PC-3 (cell line): ENCODE measurements at regions not wholly inside any gene's neighbourhood (a gene's known extent, or its start where the extent isn't known, plus 50 kb on each side); places are given as distances from the start of the nearest gene placed in this dataset.

Experiments used
- ATAC-seq: fragments of 200-7000 bp; cut with Tn5 transposase; 2 replicates; pipeline ENCODE4 v1.9.1; 2020; ENCODE audit warnings: mild to moderate bottlenecking, moderate library complexity
- BruUV-seq: library from RNA; stranded (reverse); fragments of 400-500 nt; replicated peaks from 2 replicates; lab custom pipeline; 2021; lab: Mats Ljungman, UMichigan
- CTCF ChIA-PET: fragments of 300-600 bp; sonication (Branson Sonifier 250); formaldehyde crosslinking; loops from one replicate; lab custom pipeline; 2022; ENCODE audit warnings: antibody characterized with exemption; lab: Charles Lee
- POLR2A ChIA-PET: fragments of 300-600 bp; sonication (Branson Sonifier 250); formaldehyde crosslinking; loops from one replicate; lab custom pipeline; 2022; ENCODE audit warnings: antibody characterized with exemption; ENCODE audit not compliant: unreplicated experiment; lab: Charles Lee
- DNase-seq: peaks from one replicate; pipeline ENCODE4 v3.0.0-alpha.2; 2015
- H2AFZ ChIP-seq: fragments of 300-600 bp; sonication (generic); 2 replicates; pipeline ENCODE4 v1.6.0; 2016; ENCODE audit warnings: antibody characterized with exemption, low read length
- H3F3A ChIP-seq: fragments of 300-600 bp; sonication (generic); one replicate; pipeline ENCODE4 v1.6.0; 2017; ENCODE audit warnings: antibody characterized with exemption, low read length, control low read depth, mild to moderate bottlenecking; ENCODE audit not compliant: unreplicated experiment
- H3K27ac ChIP-seq: fragments of 300-600 bp; sonication (generic); 2 replicates; pipeline ENCODE4 v1.5.1; 2016; ENCODE audit warnings: mild to moderate bottlenecking, low read length
- H3K27me3 ChIP-seq: fragments of 300-600 bp; sonication (generic); 2 replicates; pipeline ENCODE4 v1.6.1; 2016; ENCODE audit warnings: low read length, mixed read lengths
- H3K36me3 ChIP-seq: fragments of 300-600 bp; sonication (generic); 2 replicates; pipeline ENCODE4 v1.6.1; 2016; ENCODE audit warnings: low read depth, mixed run types, low read length, mixed read lengths
- H3K4me1 ChIP-seq: fragments of 300-600 bp; sonication (generic); 2 replicates; pipeline ENCODE4 v1.5.1; 2016; ENCODE audit warnings: low read length; ENCODE audit not compliant: insufficient read depth
- H3K4me2 ChIP-seq: fragments of 300-600 bp; sonication (generic); 2 replicates; pipeline ENCODE4 v1.6.0; 2016; ENCODE audit warnings: low read length
- H3K4me3 ChIP-seq: fragments of 300-600 bp; sonication (generic); 2 replicates; pipeline ENCODE4 v1.5.1; 2016; ENCODE audit warnings: mild to moderate bottlenecking, low read length, mixed read lengths
- H3K79me2 ChIP-seq: fragments of 300-600 bp; sonication (generic); 2 replicates; pipeline ENCODE4 v1.6.1; 2017; ENCODE audit warnings: low read length, mixed read lengths
- H3K9ac ChIP-seq: fragments of 300-600 bp; sonication (generic); 2 replicates; pipeline ENCODE4 v1.6.0; 2016; ENCODE audit warnings: mild to moderate bottlenecking, low read length
- H3K9me2 ChIP-seq: fragments of 300-600 bp; sonication (generic); replicated peaks from 2 replicates; pipeline ENCODE4 v1.6.1; 2016; ENCODE audit warnings: mixed run types, low read length, mixed read lengths
- H3K9me3 ChIP-seq: fragments of 300-600 bp; sonication (generic); 2 replicates; pipeline ENCODE4 v1.6.1; 2016; ENCODE audit warnings: low read length, mixed read lengths
- H4K20me1 ChIP-seq: fragments of 300-600 bp; sonication (generic); 2 replicates; pipeline ENCODE4 v1.6.1; 2016; ENCODE audit warnings: low read length, mixed read lengths
- CTCF ChIP-seq: fragments of 300-600 bp; sonication (generic); conservative IDR thresholded peaks from 2 replicates; pipeline ENCODE4 v1.5.1; 2017; ENCODE audit warnings: antibody characterized with exemption, low read depth, mild to moderate bottlenecking, low read length
- EZH2 ChIP-seq: fragments of 300-600 bp; sonication (generic); IDR thresholded peaks from one replicate; pipeline ENCODE4 v1.6.1; 2017; ENCODE audit warnings: antibody characterized with exemption, mild to moderate bottlenecking, low read length; ENCODE audit not compliant: unreplicated experiment
- EZH2phosphoT487 ChIP-seq: fragments of 300-600 bp; sonication (generic); IDR thresholded peaks from 2 replicates; pipeline ENCODE4 v1.6.1; 2018; ENCODE audit warnings: mild to moderate bottlenecking, antibody characterized with exemption, low read length, borderline replicate concordance
- intact Hi-C: fragments of 100-400 bp; cut with micrococcal nuclease; formaldehyde crosslinking; loops from 2 replicates; pipeline ENCODE4 v1.9.0; 2023

- no peak for DNase-seq
- POLR2A ChIA-PET = interaction anchor here (0.7 kb wide), 1 partner anchor 21 kb away, joined by 9 read pairs; no protein-coding TSS in a partner anchor
- Histone ChIP-seq H3K4me2 (no peak overlapping the region), H3K79me2 (no peaks in the 10 kb centered on the region), H4K20me1 (no peaks in the 10 kb centered on the region), H2AFZ (no peak overlapping the region), H3K4me3 (no peak overlapping the region), H3K9me2 (0 out of 2 replicates have a peak, but pooled peaks cover 4% of the 10 kb centered on the region), H3K36me3 (no peaks in the 10 kb centered on the region), H3K27me3 (no peaks in the 10 kb centered on the region), H3K27ac (no peak overlapping the region), H3F3A (no peaks in the 10 kb centered on the region), H3K9ac (no peak overlapping the region), H3K4me1 (peaks cover 3% of the 10 kb centered on the region; the same call in 1 of the 2 replicates), H3K9me3 (no peaks in the 10 kb centered on the region)
- intact Hi-C loops = no loop called here
- no TSS peak for BruUV-seq
- TF ChIP-seq EZH2phosphoT487 = no peak
- TF ChIP-seq CTCF = no peak
- TF ChIP-seq EZH2 = no peak
- no peak for ATAC-seq
- CTCF ChIA-PET = no interaction called here
Measured at GRCh38 chr14:54322246-54322645, 74.6 kb upstream of the CDKN3 start.

GRCh38 chr14:54322701-54323337 lies 74.0 kb upstream of the CDKN3 start:
- H3K9me2 ChIP-seq = 0 out of 2 replicates have a peak, but pooled peaks cover 4% of the 10 kb centered on the region
- CTCF ChIA-PET = no interaction called here
- intact Hi-C loops = no loop called here
- H3K36me3 ChIP-seq = no peaks in the 10 kb centered on the region
- H4K20me1 ChIP-seq = no peaks in the 10 kb centered on the region
- no peak for ATAC-seq
- no peak overlapping the region for H3K27ac ChIP-seq
- no peaks in the 10 kb centered on the region for H3K27me3 ChIP-seq
- BruUV-seq = no TSS peak
- no peaks in the 10 kb centered on the region for H3K79me2 ChIP-seq
- no peaks in the 10 kb centered on the region for H3F3A ChIP-seq
- POLR2A ChIA-PET = interaction anchor here (0.7 kb wide), 1 partner anchor 21 kb away, joined by 9 read pairs; no protein-coding TSS in a partner anchor
- no peak overlapping the region for H2AFZ ChIP-seq
- no peak overlapping the region for H3K4me2 ChIP-seq
- TF ChIP-seq EZH2phosphoT487 (no peak), EZH2 (no peak), CTCF (no peak)
- no peak for DNase-seq
- peaks cover 3% of the 10 kb centered on the region; the same call in 1 of the 2 replicates for H3K4me1 ChIP-seq
- H3K9ac ChIP-seq = no peak overlapping the region
- no peaks in the 10 kb centered on the region for H3K9me3 ChIP-seq
- H3K4me3 ChIP-seq = no peak overlapping the region

- intact Hi-C loops = no loop called here
- H3K9me2 ChIP-seq = 0 out of 2 replicates have a peak, but pooled peaks cover 4% of the 10 kb centered on the region
- H3K4me3 ChIP-seq = no peak overlapping the region
- H3K9ac ChIP-seq = no peak overlapping the region
- no peak overlapping the region for H3K4me2 ChIP-seq
- peaks cover 12% of the 10 kb centered on the region for H3K4me1 ChIP-seq
- no peak overlapping the region for H3K27ac ChIP-seq
- H2AFZ ChIP-seq = no peak overlapping the region
- H3F3A ChIP-seq = no peaks in the 10 kb centered on the region
- DNase-seq (no peak), ATAC-seq (no peak)
- ChIA-PET CTCF (no interaction called here), POLR2A (interaction anchor here (0.6 kb wide), 1 partner anchor 399 kb away, joined by 3 read pairs; no protein-coding TSS in a partner anchor)
- BruUV-seq = no TSS peak
- no peaks in the 10 kb centered on the region for H3K9me3 ChIP-seq
- H4K20me1 ChIP-seq = no peaks in the 10 kb centered on the region
- H3K36me3 ChIP-seq = no peaks in the 10 kb centered on the region
- H3K79me2 ChIP-seq = no peaks in the 10 kb centered on the region
- H3K27me3 ChIP-seq = no peaks in the 10 kb centered on the region
- no peak for TF ChIP-seq EZH2
- TF ChIP-seq CTCF = no peak
- no peak for TF ChIP-seq EZH2phosphoT487
Measured at GRCh38 chr14:54325766-54326165, 71.0 kb upstream of the CDKN3 start.
